Breast epithelium (tissue), 4 donors: ENCODE measurements at regions not wholly inside any gene's neighbourhood (a gene's known extent, or its start where the extent isn't known, plus 50 kb on each side); places are given as distances from the start of the nearest gene placed in this dataset.
"Not testable (repeated sequence)": the region's sequence is repeated elsewhere in the genome, so short reads cannot be mapped to it uniquely, and the experiment has no call there.

ENCODE experiments used
- DNase-seq, 2 donors: peaks; one replicate each; pipeline ENCODE4 v3.0.0-alpha.2; 2019; ENCODE audit warnings: low spot score in 2 of 2
- H3K27ac ChIP-seq, 2 donors: fragments of 200-600 bp; sonication (generic) in 1 of 2; one replicate each; pipeline ENCODE4 v1.5.1; 2016 to 2019; ENCODE audit warnings: mild to moderate bottlenecking in 1 of 2
- H3K27me3 ChIP-seq, 2 donors: fragments of 200-600 bp; sonication (generic) in 1 of 2; one replicate each; pipeline versions ENCODE4 v1.5.1 to v1.6.0; 2017 to 2019; ENCODE audit warnings: control low read depth in 1 of 2, mild to moderate bottlenecking in 1 of 2
- H3K36me3 ChIP-seq: fragments of 200-600 bp; one replicate; pipeline ENCODE4 v1.5.1; 2019
- H3K4me1 ChIP-seq, 2 donors: fragments of 200-600 bp; sonication (generic); one replicate each; pipeline ENCODE4 v1.5.1; 2016 to 2019; ENCODE audit warnings: control low read depth in 1 of 2
- H3K4me3 ChIP-seq, 3 donors: fragments of 200-600 bp; sonication (generic); 1 replicate in 2 of 3; 2 replicates in 1 of 3; pipeline ENCODE4 v1.5.1; 2016 to 2019; ENCODE audit warnings: mild to moderate bottlenecking in 3 of 3, moderate library complexity in 2 of 3
- H3K9me3 ChIP-seq, 2 donors: fragments of 200-600 bp; sonication (generic) in 1 of 2; one replicate each; pipeline ENCODE4 v1.5.1; 2016 to 2019; ENCODE audit warnings: control low read depth in 1 of 2
- CTCF ChIP-seq, 3 donors: fragments of 450-650 bp; IDR thresholded peaks; one replicate each; pipeline ENCODE4 v1.5.1; 2016 to 2017; ENCODE audit warnings: antibody characterized with exemption in 3 of 3, mild to moderate bottlenecking in 3 of 3, moderate library complexity in 3 of 3
- POLR2A ChIP-seq: fragments of 450-650 bp; IDR thresholded peaks from one replicate; pipeline ENCODE4 v1.6.1; 2016; ENCODE audit warnings: antibody characterized with exemption, mild to moderate bottlenecking, moderate library complexity
- POLR2AphosphoS5 ChIP-seq, 3 donors: sonication (generic); formaldehyde crosslinking; IDR thresholded peaks; one replicate each; pipeline ENCODE4 v1.6.1; 2017; ENCODE audit warnings: antibody characterized with exemption in 3 of 3
- intact Hi-C: fragments of 100-400 bp; cut with DNase I; formaldehyde crosslinking; loops from one replicate; pipeline ENCODE4 v1.15.1; 2023; ENCODE audit warnings: low total_unique reads

- no peaks in the 10 kb centered on the region for H3K36me3 ChIP-seq
- no peaks in the 10 kb centered on the region for H3K4me1 ChIP-seq
- intact Hi-C loops, result loop anchor here (2.0 kb wide), 1 partner anchor 27 kb away; no protein-coding TSS in a partner anchor
- peak in 1 of 3 donors; percentile 33 for TF ChIP-seq POLR2AphosphoS5 (IDR thresholded peaks at IDR 0.05)
- TF ChIP-seq POLR2A, result no peak
- no peak for DNase-seq
- H3K27me3 ChIP-seq, result no peaks in the 10 kb centered on the region
- no peak overlapping the region for H3K4me3 ChIP-seq
- no peaks in the 10 kb centered on the region for H3K9me3 ChIP-seq
- H3K27ac ChIP-seq, result no peak overlapping the region
Measured at GRCh38 chr3:56929809-56930615, 128.3 kb upstream of the ARHGEF3 start.

- no peaks in the 10 kb centered on the region for H3K4me1 ChIP-seq
Measured at GRCh38 chr3:56928379-56929068, 126.8 kb upstream of the ARHGEF3 start.

GRCh38 chr3:56927855-56928254 lies 126.1 kb upstream of the ARHGEF3 start:
- Histone ChIP-seq H3K4me3 (no peak overlapping the region), H3K36me3 (no peaks in the 10 kb centered on the region), H3K4me1 (no peaks in the 10 kb centered on the region), H3K9me3 (no peaks in the 10 kb centered on the region), H3K27ac (no peak overlapping the region), H3K27me3 (no peaks in the 10 kb centered on the region)
- TF ChIP-seq POLR2AphosphoS5 (IDR thresholded peaks at IDR 0.05) (no peak), POLR2A (no peak), CTCF (IDR thresholded peaks at IDR 0.05) (no peak)
- DNase-seq, result no peak
- intact Hi-C loops, result no loop called here

More at GRCh38 chr3:56928379-56929068, 126.8 kb upstream of the ARHGEF3 start:
- no peak for DNase-seq
- Histone ChIP-seq H3K9me3 (no peaks in the 10 kb centered on the region), H3K27me3 (no peaks in the 10 kb centered on the region), H3K4me3 (no peak overlapping the region), H3K36me3 (no peaks in the 10 kb centered on the region), H3K27ac (no peak overlapping the region)
- intact Hi-C loops, result no loop called here
- no peak for TF ChIP-seq POLR2A
- TF ChIP-seq CTCF (IDR thresholded peaks at IDR 0.05), result no peak

GRCh38 chr3:56926947-56927282 lies 125.2 kb upstream of the ARHGEF3 start:
- no peaks in the 10 kb centered on the region for H3K4me1 ChIP-seq
- H3K9me3 ChIP-seq, result no peaks in the 10 kb centered on the region

GRCh38 chr3:56926243-56926946 lies 124.6 kb upstream of the ARHGEF3 start:
- no peak overlapping the region for H3K4me3 ChIP-seq
- no peaks in the 10 kb centered on the region for H3K9me3 ChIP-seq
- H3K27ac ChIP-seq, result no peak overlapping the region
- TF ChIP-seq POLR2AphosphoS5 (IDR thresholded peaks at IDR 0.05), result no peak
- no peak for TF ChIP-seq POLR2A
- no peak for TF ChIP-seq CTCF (IDR thresholded peaks at IDR 0.05)
- no peaks in the 10 kb centered on the region for H3K4me1 ChIP-seq
- no peak for DNase-seq
- intact Hi-C loops, result no loop called here
- no peaks in the 10 kb centered on the region for H3K36me3 ChIP-seq
- H3K27me3 ChIP-seq, result no peaks in the 10 kb centered on the region

More at GRCh38 chr3:56926947-56927282, 125.2 kb upstream of the ARHGEF3 start:
- Histone ChIP-seq H3K4me3 (no peak overlapping the region), H3K27me3 (no peaks in the 10 kb centered on the region), H3K27ac (no peak overlapping the region), H3K36me3 (no peaks in the 10 kb centered on the region)
- no peak for TF ChIP-seq POLR2AphosphoS5 (IDR thresholded peaks at IDR 0.05)
- no peak for TF ChIP-seq CTCF (IDR thresholded peaks at IDR 0.05)
- no peak for TF ChIP-seq POLR2A
- DNase-seq, result no peak
- intact Hi-C loops, result no loop called here

- DNase-seq, H3K4me3 ChIP-seq, intact Hi-C loops, H3K4me1 ChIP-seq, H3K9me3 ChIP-seq, H3K36me3 ChIP-seq, H3K27me3 ChIP-seq: not testable (repeated sequence)
- H3K27ac ChIP-seq, result peak overlapping the region; percentile 15 to 26
Measured at GRCh38 chr3:56924700-56925099, 123.0 kb upstream of the ARHGEF3 start.
